Amniotic epithelial cell (primary cell): ENCODE measurements at regions not wholly inside any gene's neighbourhood (a gene's known extent, or its start where the extent isn't known, plus 50 kb on each side); places are given as distances from the start of the nearest gene placed in this dataset.
"Not testable (repeated sequence)": the region's sequence is repeated elsewhere in the genome, so short reads cannot be mapped to it uniquely, and the experiment has no call there.

ENCODE experiments used
- DNase-seq: peaks from one replicate; pipeline ENCODE4 v3.0.0-alpha.2; 2010; ENCODE audit warnings: low read depth

GRCh38 chr1:19024532-19024931 is 68.1 kb upstream of the IFFO2 start:
- DNase-seq, result no peak

- DNase-seq, result no peak
Observed at GRCh38 chr1:19023787-19024186, 67.3 kb upstream of the IFFO2 start.

GRCh38 chr1:19021845-19022244 is 65.4 kb upstream of the IFFO2 start:
- DNase-seq, result no peak

GRCh38 chr1:19019288-19019687 is 62.8 kb upstream of the IFFO2 start:
- DNase-seq, result not testable (repeated sequence)

GRCh38 chr1:19015476-19015875 is 59.0 kb upstream of the IFFO2 start:
- no peak for DNase-seq

GRCh38 chr1:19014765-19015164 is 58.3 kb upstream of the IFFO2 start:
- DNase-seq, result no peak

- no peak for DNase-seq
Observed at GRCh38 chr1:19013826-19014548, 57.5 kb upstream of the IFFO2 start.

GRCh38 chr1:19011845-19012231 is 55.4 kb upstream of the IFFO2 start:
- no peak for DNase-seq

GRCh38 chr1:19010995-19011844 is 54.7 kb upstream of the IFFO2 start:
- peak; percentile 99 for DNase-seq

- no peak for DNase-seq
Observed at GRCh38 chr1:19010503-19010902, 54.0 kb upstream of the IFFO2 start.

GRCh38 chr1:19009882-19010321 is 53.4 kb upstream of the IFFO2 start:
- peak; percentile 65 for DNase-seq

- DNase-seq, result no peak
Observed at GRCh38 chr1:19009126-19009881, 52.8 kb upstream of the IFFO2 start.

GRCh38 chr1:19007491-19008441 is 51.3 kb upstream of the IFFO2 start:
- DNase-seq, result peak; percentile 37

GRCh38 chr1:19006837-19007271 is 50.4 kb upstream of the IFFO2 start:
- DNase-seq, result peak; percentile 40
